CD4-positive, alpha-beta T cell treated with Interferon alpha-2 for 1 hour (primary cell): ENCODE measurements at regions not wholly inside any gene's neighbourhood (a gene's known extent, or its start where the extent isn't known, plus 50 kb on each side); places are given as distances from the start of the nearest gene placed in this dataset.
A peak's percentile ranks its signal among the peaks of the same experiment; 100 is the strongest.

Experiments
- DNase-seq, 2 donors: peaks; one replicate each; pipeline ENCODE4 v3.0.0-alpha.2; 2020 to 2022

DNA sequence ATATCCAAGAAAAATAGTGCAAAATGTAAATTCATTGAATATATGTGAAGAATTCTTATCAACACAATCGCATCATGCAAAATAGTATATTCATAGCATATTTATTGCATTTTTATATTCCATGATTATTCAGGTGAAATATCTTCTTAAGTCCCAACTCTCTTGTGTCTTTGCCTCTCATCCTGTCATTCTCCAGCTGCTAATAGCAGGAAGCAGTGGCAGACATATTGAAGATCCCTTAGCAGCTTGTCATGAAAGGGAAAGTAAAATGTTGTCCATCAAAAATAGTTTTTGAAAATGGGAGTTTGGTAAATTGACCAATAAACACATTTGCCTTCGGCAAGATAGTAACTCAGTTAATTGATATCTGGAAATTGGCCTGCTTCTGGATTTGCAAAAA, 265.3 kb upstream of the TGFBR2 start:
- no peak for DNase-seq

DNA sequence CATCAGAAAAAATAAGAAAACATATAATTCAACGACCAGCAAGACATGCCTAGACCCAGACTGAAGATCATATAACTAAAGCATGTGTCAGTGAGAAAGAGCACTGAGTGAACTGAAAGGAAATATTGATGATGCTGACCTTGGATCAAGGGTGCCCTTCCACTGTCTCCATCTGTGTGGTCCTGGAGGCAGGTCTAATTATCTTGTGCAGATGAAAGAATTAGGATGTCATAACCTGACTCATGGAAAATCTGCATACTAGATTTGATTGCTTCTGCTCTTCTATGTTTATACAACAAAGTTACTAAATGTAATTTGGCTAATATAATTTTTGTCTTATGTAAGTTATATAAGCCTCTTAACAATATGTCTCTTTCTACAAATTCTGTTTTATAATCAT, 264.6 kb upstream of the TGFBR2 start:
- DNase-seq = no peak

DNA sequence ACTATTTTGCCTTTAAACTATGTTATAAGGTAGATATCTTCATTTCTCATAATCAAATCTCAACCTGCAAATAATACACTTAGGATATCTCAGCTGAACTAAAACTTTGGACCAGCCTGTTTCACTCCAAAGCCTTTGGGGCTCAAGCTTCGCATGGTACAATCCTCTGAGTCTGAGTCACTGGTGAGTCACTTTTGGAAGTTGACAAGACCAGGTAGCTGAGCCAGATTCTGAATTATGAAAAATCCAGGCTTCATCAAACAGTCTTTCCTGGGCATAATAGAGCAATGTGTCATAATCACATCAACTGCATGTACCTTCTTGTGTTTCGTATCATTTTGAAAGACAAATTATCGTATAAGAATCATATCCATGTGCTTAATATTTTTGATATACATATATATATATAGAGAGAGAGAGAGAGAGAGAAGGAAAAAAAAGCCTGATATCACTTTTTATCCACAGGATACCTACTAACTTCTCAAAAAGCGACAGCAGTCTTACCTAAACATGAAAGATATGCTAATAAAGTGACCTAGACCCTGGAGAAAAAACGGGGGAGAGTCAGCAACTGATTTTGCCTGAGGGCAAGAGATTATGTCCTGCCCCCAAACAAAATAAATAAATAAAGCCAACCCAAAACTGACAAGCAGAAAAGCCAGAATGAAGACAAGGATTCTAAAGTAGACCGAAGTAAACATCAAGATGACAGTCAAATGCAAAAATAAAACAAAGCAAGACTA, 263.9 kb upstream of the TGFBR2 start:
- DNase-seq = no peak

DNA sequence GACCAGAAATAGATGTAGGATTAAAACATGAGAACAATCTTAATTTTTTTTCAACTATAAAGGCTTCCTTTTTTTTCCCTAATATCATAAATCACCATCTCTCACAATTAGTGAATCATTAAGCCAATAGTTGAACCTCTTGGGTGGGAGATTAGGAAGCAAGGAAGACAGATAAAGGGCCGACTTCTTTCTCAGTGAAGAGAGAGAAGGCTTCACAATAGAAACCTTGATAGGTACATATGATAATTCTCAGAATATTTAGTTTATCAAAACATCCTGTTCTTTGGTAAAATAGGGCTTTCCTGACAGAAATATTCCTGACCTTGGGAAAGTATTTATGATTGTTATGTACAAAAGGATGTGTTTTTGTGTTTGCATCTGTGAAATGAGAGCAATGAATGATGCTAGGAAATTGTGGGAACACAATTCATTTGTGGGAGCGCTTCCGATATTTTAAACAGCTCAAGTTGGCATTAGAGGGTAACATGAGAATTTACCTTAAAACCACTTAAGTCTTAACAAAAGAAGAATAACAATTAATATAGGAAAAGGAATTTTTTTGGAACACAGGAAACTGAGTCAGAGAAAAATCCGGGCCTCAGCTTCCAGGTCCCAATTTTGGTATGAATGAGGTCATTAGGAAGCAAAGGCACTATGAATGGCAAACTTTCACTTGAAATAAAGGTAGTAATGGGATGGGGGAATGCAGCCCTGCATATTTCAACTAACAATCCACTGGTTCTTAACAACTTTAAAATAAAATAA, 263.2 kb upstream of the TGFBR2 start:
- no peak for DNase-seq

DNA sequence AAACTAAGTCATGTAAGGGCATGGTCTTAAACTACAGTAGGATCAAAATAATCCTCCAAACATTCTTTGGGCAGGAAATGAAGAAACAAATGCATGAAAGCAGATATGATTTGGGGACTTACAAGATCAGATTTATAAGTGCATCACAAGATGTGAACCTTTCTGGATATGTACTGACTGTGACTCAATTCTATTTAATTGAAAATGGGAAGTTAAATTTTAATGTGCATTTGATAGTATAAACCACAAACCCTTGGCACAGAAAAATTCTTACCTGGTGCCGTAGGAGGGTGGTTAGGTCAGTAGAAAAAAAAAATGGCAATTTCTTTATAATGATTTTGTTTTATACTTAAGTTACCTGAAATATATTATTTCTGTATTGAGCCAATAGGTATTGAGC, 262.5 kb upstream of the TGFBR2 start:
- no peak for DNase-seq

DNA sequence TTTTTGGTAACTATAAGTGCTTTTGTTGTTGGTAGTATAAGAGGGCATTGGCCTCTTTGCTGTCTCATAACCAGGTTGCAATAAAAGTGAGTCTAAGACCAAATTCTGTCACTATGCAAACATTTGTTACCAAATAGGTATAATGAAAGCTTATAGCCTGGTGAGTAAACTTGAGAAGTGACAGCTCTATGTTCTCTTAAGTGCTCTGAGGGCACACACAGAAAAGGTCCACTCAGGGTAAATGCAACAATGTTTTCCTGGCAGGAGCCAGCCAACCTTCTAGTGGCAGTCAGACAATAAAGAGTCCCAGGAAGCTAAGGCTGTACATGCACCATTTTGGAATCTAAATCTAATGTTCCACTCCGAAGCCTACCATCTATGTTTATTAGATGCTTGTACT, 262.1 kb upstream of the TGFBR2 start:
- DNase-seq = no peak

DNA sequence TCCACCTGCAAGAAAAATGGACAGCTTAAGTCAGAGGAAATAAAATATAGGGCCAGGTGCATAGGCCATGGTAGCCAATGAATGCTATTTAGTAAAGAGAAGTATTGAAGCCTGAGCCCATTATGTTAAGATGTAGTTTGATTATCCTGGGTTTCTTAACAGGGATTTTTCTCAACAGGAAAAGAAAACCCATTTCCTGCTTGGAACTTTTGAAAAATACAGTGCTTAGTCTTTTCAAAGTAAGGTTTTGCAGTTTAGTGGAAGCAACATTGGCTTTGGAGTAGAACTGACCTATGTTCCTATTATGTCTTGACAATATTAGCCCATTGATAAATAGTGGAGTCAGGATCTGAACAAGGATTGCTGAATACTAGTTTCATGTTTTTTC, 259.5 kb upstream of the TGFBR2 start:
- no peak for DNase-seq

DNA sequence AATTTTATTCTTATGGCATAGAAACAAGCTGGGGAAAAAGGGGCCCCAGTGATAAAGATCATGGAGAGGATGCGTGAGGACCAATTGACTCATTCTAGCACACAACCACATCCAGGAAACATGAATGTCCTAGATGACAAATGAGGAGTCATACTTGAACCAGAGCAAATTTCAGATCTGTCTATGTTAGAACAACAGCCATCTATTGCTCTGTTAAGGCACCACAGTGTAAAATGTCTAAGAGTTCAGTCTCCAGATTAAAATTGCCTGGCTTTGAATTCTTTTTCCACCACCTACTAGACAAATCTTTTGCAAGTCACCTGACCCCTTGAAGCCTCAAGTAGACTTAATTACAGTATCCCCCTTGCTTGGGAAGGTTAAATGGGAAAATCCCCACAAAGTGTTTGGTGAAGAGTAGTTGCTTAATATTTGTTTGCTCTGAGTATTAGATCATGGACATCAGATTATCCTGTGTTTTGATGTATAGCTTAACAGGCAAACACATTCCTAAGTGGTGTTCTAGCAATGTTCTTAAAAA, 258.7 kb upstream of the TGFBR2 start:
- no peak for DNase-seq

DNA sequence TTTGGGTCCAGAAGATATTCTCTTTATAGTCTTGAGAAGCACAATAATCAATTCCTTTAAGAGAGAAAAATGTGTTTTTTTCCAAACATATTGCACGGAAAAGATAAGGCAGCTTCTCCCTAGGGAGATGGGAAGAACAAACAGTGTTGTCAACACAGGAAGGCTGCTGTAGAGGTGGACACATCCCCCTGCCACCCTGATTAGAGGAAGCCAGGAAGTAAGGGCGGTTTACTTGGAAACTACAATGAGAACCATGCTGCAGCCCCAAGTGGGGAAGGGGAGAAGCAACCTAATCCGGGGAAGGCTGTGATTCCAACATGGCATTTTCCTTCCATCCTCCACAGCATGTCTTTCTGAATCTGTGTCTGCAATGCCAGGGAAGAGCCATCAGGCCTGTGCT, 256.9 kb upstream of the TGFBR2 start:
- DNase-seq = no peak

DNA sequence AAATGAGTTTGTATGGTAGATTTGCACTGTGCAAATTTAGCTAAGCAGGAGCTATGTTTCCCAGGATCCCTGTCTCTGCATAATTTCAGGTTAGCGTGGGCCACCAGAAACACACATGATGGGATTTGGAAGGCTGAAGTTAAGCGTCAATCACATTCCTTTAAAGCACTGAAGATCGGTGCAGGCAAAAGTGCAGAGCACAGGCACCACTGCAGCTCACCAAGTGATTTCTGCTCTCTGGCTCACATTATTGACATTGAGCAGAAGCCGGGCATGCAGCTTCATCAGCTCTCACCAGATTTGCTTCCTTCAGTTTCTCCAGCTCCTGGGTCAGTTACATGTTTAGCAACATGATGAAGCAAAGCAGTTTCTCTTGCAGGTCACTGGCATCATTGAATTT, 256.4 kb upstream of the TGFBR2 start:
- no peak for DNase-seq

DNA sequence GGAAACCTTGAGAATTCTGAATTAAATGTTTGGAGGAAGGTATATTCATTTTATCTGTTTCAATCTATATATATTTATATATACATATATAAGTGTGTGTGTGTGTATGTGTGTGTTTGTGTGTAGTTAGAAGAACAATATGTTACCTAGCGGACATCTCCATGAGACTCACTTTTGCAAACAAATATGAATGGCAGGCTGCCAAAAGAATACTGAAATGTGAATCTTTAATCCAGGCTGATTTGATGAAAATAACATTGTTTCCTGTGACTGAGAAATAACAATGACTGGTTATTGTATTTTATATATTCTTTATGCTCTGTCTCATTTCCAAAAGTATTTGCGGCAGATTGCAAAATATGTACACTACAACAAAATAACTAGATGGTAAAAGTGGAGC, 255.5 kb upstream of the TGFBR2 start:
- DNase-seq = no peak

DNA sequence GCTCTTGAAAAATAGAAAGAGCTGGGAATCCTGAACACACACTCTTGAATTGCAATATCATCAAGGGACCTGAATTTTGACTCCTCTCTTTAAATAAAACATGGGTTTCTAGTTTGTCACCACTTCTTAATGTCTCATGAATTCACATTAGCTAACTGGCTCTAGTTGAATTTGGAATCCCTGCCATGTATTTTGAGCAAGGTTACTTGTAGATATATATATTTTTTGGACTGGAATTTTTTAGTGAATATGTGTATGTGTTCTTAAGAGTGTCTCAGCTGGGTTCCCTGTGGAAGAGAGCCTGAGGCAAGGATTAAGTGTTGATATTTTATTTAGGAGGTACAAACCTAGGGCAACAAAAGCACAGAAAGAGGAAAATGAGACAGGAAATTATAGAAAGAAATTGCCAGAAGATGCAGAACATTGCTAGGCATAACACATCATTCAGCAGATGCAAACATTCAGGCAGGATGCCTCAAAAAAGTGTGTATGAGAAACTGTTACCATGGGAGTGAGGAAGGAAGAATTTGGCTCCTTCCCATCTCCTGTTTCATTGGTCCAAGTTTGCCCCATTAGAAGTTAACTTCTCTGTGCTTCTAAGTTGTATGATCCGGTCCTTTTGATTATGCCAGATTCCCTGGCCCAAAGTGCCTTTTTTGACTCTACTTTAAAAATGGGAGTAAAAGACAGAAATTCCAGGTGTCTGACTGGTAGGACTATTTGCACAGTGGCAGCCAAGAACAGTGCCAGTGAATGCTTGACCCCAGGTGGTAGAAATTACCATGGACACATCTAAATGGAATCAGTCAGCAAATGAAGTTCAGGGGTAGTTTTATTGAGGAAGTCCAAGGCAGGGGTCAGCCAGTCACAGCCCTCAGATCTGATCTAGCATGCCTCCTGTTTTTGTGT, 253.7 kb upstream of the TGFBR2 start:
- no peak for DNase-seq

DNA sequence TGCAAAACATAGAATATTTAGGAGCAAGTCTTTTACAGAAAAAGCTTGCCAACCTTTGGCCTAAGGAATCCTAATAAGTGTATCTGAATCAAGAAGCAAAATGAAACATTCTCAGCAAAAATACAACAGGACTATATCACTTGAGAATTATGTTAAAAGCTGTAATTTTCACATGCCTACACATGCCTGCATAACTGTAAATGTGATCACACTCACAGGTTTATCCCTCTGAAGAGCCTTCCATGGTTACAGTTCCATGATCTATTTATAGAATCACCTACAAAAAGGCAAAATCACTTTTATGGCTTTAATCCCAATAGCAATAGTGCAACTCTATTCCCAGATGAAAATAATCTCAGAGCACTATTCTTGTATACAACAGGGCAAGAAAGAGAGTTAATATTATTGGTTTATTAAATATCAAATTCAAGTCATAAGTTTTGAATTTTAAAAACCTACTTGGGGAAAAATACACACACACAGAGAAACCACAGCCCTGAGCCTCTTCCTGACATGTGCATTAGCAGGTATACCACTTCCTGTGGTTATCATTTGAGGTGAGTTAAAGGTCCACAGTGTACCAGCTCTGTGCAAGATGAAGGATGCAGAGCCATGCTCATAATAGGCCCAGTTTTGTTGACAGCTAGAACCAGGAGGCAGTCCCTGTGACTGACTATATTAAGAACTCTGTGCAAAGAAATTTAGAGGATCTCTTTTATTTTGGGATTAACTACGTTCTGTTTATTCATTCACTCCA, 252.5 kb upstream of the TGFBR2 start:
- peak; percentile 59 to 82 for DNase-seq

DNA sequence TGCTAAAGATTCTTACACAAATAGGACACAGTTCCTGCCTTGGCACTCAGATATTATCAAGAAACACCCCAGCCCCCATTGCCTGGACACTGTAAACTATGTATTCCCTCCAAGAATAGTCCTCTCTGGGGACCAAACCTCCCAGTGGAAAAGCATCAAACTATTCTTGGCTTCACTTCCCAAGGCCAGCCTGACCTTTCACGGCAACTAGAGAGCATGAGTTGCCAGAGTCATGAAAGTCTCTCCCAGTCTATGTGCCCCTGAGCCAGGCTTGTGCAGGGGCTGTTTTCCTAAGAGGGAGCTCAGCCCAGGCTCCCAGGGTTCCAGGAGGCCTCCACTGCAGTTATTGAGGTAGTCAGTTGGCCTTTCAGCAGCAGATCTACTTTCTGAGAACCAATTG, 251.9 kb upstream of the TGFBR2 start:
- no peak for DNase-seq

DNA sequence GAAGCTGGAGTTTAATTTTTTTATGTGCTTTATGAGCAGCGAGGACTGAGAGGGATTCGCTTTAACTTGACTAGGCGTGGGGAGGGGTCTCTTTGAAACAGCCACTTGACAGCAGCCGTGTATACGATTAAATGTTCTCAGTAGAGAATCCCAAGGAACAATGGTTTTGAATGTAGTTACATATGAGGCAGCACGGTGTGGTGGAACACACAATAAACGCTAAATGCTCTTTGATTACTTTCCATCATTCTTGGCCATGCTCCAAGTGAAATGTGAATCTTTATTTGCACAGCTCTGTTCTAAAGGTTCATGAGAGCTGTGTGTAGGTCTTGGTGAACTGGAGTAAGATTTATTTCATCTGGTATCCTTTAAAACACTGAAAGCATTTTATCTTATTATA, 251.4 kb upstream of the TGFBR2 start:
- DNase-seq = no peak

DNA sequence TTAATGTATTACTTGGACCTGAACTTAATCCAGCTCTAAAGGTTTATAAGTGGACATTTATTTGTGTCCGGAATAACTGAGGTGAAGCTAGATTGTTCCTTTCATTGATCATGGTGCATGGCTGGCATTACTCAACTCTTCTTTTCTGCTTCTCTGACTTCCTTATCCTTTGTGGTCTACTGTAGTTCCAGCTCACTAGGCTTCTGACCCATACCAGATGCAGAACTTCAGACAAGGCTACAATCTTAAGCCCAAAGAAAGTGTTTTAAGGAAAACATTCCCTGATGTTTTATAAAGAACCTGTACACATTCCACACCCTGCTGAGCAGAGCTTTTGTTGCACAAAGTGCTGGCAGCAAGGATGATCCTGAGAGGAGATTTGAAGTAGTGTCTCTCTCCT, 250.8 kb upstream of the TGFBR2 start:
- no peak for DNase-seq

DNA sequence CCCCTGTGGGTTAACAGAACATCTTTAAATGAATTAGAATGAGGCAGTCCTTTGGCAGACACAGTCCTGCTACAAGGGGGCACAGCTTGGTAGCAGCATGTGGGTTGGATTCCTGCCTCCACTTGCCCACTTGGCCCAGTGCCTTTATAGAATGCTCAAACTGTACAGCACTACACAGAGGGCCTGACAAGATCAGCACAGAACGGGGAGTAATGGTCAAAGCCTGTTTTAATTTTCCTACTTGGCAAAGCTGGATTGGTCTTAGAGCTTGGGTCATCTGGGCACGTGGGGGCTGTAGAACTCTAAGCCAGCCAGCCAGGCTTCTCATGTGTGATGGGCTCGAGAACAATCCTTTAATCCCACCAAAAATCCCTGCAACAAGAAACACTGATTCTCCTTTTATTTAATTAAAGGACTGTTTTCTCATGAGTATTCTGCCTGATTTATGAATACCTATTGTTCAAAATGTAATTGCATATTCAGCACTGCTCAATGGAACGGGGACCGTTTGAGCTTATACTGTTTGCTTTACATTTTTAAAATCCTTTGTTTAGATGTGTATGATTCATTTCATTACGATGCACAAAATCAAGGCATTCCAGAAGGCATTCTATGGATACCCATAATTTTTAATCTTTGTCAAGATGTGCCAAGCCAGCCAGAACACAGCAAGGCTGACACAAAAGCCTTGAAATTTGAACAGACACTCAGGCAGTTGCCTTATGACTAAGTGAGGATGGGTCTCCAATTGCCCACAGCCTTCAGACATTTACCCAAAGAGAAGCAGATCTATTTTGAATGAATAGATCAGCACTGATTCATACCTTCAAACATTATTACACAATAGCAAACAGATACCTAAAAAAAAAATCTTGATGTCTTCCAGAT, 249.3 kb upstream of the TGFBR2 start:
- no peak for DNase-seq

DNA sequence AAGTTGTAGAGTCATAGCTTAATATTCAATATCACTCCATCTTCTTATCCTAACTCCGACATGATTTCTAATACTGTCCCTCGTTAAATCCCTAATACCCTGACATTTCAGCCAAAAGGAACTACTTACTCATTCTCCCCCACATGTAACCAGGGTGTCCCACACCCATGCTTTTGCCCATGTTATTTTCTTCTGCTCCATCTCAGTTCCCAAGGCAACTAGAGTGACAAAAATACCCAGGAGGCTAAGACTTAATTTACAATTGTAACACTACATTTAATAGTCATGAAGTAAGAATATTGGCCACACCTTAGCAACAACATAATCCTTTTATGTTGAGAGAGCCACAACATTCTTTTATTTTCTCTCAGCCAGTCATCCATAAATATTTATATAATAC, 248.5 kb upstream of the TGFBR2 start:
- no peak for DNase-seq

DNA sequence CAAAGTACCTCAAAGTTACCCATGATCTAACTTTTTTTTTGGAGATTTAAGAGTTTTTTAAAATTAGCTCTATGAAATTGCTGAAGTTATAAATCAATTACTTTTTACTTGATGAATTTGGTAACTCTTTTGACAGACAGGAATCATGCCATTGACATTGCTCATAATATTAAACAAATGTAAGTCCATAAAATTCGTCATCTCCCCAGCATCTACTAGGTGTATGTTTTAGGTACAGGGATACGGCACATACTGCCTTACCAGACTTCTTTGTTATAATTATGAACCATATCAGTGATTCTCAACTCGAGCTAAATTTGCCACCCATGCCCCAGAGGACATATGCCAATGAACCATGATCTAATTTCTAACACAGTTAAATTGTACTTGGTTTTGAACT, 247.5 kb upstream of the TGFBR2 start:
- no peak for DNase-seq

DNA sequence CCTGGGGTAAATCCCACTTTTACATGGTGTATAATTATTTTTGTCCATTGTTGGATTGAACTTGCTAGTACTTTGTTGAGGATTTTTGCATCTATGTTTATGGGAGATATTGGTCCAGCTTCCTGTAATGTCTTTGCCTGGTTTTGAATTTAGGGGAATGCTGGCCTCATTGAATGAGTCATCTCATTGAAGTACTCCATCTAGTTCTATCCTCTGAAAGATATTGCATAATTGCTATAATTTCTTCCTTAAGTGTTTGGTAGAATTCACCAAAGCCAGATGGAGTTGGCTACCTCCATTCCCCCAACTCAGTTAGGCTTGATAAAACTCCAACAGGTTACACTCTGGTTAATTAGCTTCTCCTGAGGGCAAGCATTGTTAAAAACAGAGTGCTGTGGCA, 237.4 kb upstream of the TGFBR2 start:
- no peak for DNase-seq

DNA sequence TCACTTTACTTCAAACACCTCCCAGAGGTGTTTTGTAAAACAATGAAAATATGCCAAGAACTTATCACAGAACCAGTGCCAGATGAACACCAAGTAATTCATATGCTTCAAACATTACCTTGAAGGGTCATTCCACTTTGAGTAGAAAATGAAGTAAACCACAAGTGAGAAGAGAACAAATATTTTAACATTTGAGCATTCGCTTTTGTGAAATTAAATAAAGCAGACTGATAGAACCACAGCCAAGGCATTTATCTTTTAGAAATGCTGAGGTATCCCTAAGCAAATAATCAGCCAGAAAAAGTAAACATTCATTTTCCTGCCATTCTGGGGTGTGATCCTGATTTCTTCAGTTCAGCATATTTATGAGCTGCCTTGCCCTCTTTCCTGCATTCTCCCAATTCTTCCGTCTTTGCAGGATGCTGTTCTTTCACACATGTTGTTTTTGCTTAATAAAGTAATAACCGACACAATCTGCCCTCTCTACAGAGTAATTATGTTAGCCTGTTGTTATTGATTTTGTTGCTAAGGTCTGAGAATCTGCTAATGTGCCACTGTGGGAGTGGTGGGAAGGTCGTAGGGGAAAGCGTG, 235.6 kb upstream of the TGFBR2 start:
- no peak for DNase-seq
